SW480 (cell line): ENCODE measurements at regions not wholly inside any gene's neighbourhood (a gene's known extent, or its start where the extent isn't known, plus 50 kb on each side); places are given as distances from the start of the nearest gene placed in this dataset.

Experiments used
- DNase-seq: peaks from one replicate; pipeline ENCODE4 v3.0.0-alpha.2; 2016; ENCODE audit warnings: low spot score

DNA sequence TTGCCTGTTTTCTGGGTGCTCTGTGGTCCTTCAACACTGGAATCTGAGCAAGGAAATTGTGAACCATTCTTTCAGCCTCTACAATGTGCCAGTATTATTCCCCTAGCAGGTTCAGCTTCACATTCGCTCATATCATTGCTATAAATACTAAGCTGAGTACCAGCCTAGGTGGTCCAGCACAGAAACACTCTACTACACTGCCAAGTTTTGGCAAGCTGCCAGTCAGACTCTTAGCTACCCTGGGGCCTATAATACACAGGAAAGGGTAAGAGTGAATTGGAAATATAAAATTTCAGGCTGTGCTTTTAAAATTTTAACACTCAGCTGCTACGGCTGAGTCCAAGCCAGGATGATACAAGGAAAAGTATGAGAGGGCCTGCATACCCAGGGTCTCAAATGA is 49.9 kb upstream of the PPP1R3A start:
- DNase-seq: no peak
